Keratinocyte (primary cell): ENCODE measurements at regions not wholly inside any gene's neighbourhood (a gene's known extent, or its start where the extent isn't known, plus 50 kb on each side); places are given as distances from the start of the nearest gene placed in this dataset.

Experiments used
- DNase-seq: peaks from one replicate; pipeline ENCODE4 v3.0.0-alpha.2; 2011; ENCODE audit warnings: low read depth, missing footprints, low spot score
- FAIRE-seq: peaks from 2 replicates; lab custom pipeline; 2011; peaks lifted over from hg19 to GRCh38; lab: Jason Lieb, UNC
- H2AFZ ChIP-seq: 2 replicates; pipeline ENCODE4 v1.6.0; 2012; ENCODE audit warnings: low read length, control low read depth, inconsistent platforms; ENCODE audit not compliant: control insufficient read depth
- H3K27ac ChIP-seq: 2 replicates; pipeline ENCODE4 v1.5.1; 2011; ENCODE audit warnings: low read length; ENCODE audit not compliant: control insufficient read depth, insufficient read depth
- H3K27me3 ChIP-seq: 3 replicates; pipeline ENCODE4 v1.6.0; 2011; ENCODE audit warnings: low read length; ENCODE audit not compliant: control insufficient read depth, insufficient read depth; ENCODE audit errors: extremely low read depth
- H3K36me3 ChIP-seq, 2 experiments: 2 replicates in 1 of 2; 3 replicates in 1 of 2; pipeline ENCODE4 v1.5.1; 2011; ENCODE audit warnings: low read length in 2 of 2, mild to moderate bottlenecking in 1 of 2; ENCODE audit not compliant: control insufficient read depth in 2 of 2, insufficient read depth in 2 of 2; ENCODE audit errors: extremely low read depth in 1 of 2
- H3K4me1 ChIP-seq: 3 replicates; pipeline ENCODE4 v1.5.1; 2011; ENCODE audit warnings: low read length; ENCODE audit not compliant: control insufficient read depth, insufficient read depth; ENCODE audit errors: extremely low read depth
- H3K4me2 ChIP-seq: 3 replicates; pipeline ENCODE4 v1.6.0; 2011; ENCODE audit warnings: low read depth, low read length; ENCODE audit not compliant: control insufficient read depth, insufficient read depth; ENCODE audit errors: extremely low read depth
- H3K4me3 ChIP-seq, 3 experiments: fragments of 200-600 bp in 1 of 3; sonication (generic) in 1 of 3; 2 replicates in 2 of 3; 3 replicates in 1 of 3; pipeline ENCODE4 v1.5.1; 2011 to 2016; ENCODE audit warnings: low read length in 3 of 3, mild to moderate bottlenecking in 3 of 3, control low read depth in 2 of 3, inconsistent platforms in 1 of 3, low read depth in 1 of 3, mixed read lengths in 1 of 3, mixed run types in 1 of 3, moderate library complexity in 1 of 3; ENCODE audit not compliant: control insufficient read depth in 2 of 3, insufficient read depth in 2 of 3; ENCODE audit errors: extremely low read depth in 1 of 3
- H3K79me2 ChIP-seq: 2 replicates; pipeline ENCODE4 v1.6.0; 2012; ENCODE audit warnings: low read length; ENCODE audit not compliant: control insufficient read depth, insufficient read depth
- H3K9ac ChIP-seq: 3 replicates; pipeline ENCODE4 v1.6.0; 2011; ENCODE audit warnings: low read length; ENCODE audit not compliant: control insufficient read depth, insufficient read depth; ENCODE audit errors: extremely low read depth
- H3K9me1 ChIP-seq: 3 replicates; pipeline ENCODE4 v1.6.0; 2011; ENCODE audit warnings: low read length; ENCODE audit not compliant: control insufficient read depth, insufficient read depth; ENCODE audit errors: extremely low read depth
- H3K9me3 ChIP-seq: 2 replicates; pipeline ENCODE4 v1.5.1; 2012; ENCODE audit warnings: low read depth, low read length; ENCODE audit not compliant: control insufficient read depth
- H4K20me1 ChIP-seq: 3 replicates; pipeline ENCODE4 v1.6.0; 2011; ENCODE audit warnings: low read length; ENCODE audit not compliant: control insufficient read depth, insufficient read depth; ENCODE audit errors: extremely low read depth
- CTCF ChIP-seq, 3 experiments: IDR thresholded peaks in 1 of 3; conservative IDR thresholded peaks in 1 of 3; optimal IDR thresholded peaks in 1 of 3; 2 replicates in 2 of 3; 3 replicates in 1 of 3; pipeline versions ENCODE3 to v1.5.1; 2011; ENCODE audit warnings: low read length in 3 of 3, mild to moderate bottlenecking in 3 of 3, moderate library complexity in 2 of 3, control low read depth in 1 of 3, inconsistent platforms in 1 of 3; ENCODE audit not compliant: insufficient read depth in 2 of 3; ENCODE audit errors: extremely low read depth in 1 of 3
- EZH2 ChIP-seq: IDR thresholded peaks from one replicate; pipeline ENCODE4 v1.6.1; 2012; ENCODE audit warnings: inconsistent platforms, mild to moderate bottlenecking, low read length, moderate library complexity
- dilution Hi-C: fragments of 300-500 bp; cut with MboI; formaldehyde crosslinking; loops from one replicate; pipeline ENCODE4 v1.7.0; 2020; ENCODE audit warnings: low sequenced_read_pairs; ENCODE audit not compliant: extremely low pct_ligation_motif_present

DNA sequence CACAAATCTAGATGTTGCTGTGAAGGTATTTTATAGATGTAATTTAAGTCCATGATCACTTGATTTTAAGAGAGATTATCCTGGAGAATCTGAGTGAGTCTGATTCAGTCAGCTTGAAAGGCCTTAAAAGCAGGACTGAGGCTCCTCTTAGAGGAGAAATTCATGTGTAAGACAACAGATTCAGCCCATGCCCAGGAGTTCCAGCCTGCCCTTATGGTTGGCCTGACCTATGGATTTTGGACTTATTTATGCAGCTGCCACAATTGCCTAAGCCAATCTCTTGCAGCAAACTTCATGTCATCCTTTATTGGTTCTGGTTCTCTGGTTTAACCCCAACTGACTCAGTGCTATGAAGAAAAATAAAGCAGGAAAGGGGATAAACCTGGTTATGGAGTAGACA is 296.5 kb upstream of the RASGRP1 start:
- H3K4me1 ChIP-seq = no peaks in the 10 kb centered on the region
- H2AFZ ChIP-seq = no peak overlapping the region
- H3K36me3 ChIP-seq = no peaks in the 10 kb centered on the region
- no peaks in the 10 kb centered on the region for H3K9me3 ChIP-seq
- H3K27ac ChIP-seq = no peak overlapping the region
- H3K9ac ChIP-seq = no peak overlapping the region
- H3K27me3 ChIP-seq = peaks cover 8% of the 10 kb centered on the region
- H3K4me2 ChIP-seq = no peak overlapping the region
- DNase-seq = no peak
- H3K9me1 ChIP-seq = no peaks in the 10 kb centered on the region
- TF ChIP-seq EZH2 = no peak
- TF ChIP-seq CTCF (optimal IDR thresholded peaks at IDR 0.05 in 1 of 3, IDR thresholded peaks at IDR 0.05 in 1 of 3, conservative IDR thresholded peaks at IDR 0.05 in 1 of 3; ENCODE audit: extremely low read depth in 1 of 3, insufficient read depth in 2 of 3, low read length in 3 of 3) = no peak
- FAIRE-seq = no peak
- no peaks in the 10 kb centered on the region for H4K20me1 ChIP-seq
- H3K4me3 ChIP-seq = no peak overlapping the region
- no peaks in the 10 kb centered on the region for H3K79me2 ChIP-seq
- dilution Hi-C loops = no loop called here

DNA sequence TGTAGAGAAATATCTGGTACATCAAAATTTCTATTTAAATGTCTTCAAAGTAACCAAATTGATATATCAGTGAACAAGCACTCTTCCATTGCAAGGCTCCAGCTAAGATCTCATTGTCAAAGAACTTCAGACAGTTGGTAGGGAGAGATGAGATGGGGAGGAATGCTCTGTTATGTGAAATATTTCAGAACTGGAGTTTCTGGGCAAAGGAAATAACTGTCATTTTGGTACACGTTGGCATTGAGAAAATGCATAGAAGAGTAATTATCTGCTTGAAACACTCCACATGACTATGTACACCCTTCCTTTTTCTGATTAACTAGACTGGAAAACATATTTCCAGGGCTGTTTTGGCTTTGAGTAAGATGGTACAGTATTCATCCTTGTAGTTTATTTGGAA is 297.5 kb upstream of the RASGRP1 start:
- H2AFZ ChIP-seq = no peak overlapping the region
- no peaks in the 10 kb centered on the region for H3K9me3 ChIP-seq
- no peak overlapping the region for H3K9ac ChIP-seq
- H3K9me1 ChIP-seq = no peaks in the 10 kb centered on the region
- H3K4me1 ChIP-seq = no peaks in the 10 kb centered on the region
- H3K4me2 ChIP-seq = no peak overlapping the region
- H3K27me3 ChIP-seq = peaks cover 4% of the 10 kb centered on the region
- no peak overlapping the region for H3K4me3 ChIP-seq
- no peak for DNase-seq
- no peak overlapping the region for H3K27ac ChIP-seq
- no peaks in the 10 kb centered on the region for H3K36me3 ChIP-seq
- H3K79me2 ChIP-seq = no peaks in the 10 kb centered on the region
- TF ChIP-seq CTCF (optimal IDR thresholded peaks at IDR 0.05 in 1 of 3, IDR thresholded peaks at IDR 0.05 in 1 of 3, conservative IDR thresholded peaks at IDR 0.05 in 1 of 3; ENCODE audit: extremely low read depth in 1 of 3, insufficient read depth in 2 of 3, low read length in 3 of 3) (no peak), EZH2 (no peak)
- dilution Hi-C loops = no loop called here
- no peak for FAIRE-seq
- no peaks in the 10 kb centered on the region for H4K20me1 ChIP-seq
